ENCODE measurements at regions not wholly inside any gene's neighbourhood (a gene's known extent, or its start where the extent isn't known, plus 50 kb on each side); places are given as distances from the start of the nearest gene placed in this dataset.
"Not testable (repeated sequence)": the region's sequence is repeated elsewhere in the genome, so short reads cannot be mapped to it uniquely, and the experiment has no call there.

DNA sequence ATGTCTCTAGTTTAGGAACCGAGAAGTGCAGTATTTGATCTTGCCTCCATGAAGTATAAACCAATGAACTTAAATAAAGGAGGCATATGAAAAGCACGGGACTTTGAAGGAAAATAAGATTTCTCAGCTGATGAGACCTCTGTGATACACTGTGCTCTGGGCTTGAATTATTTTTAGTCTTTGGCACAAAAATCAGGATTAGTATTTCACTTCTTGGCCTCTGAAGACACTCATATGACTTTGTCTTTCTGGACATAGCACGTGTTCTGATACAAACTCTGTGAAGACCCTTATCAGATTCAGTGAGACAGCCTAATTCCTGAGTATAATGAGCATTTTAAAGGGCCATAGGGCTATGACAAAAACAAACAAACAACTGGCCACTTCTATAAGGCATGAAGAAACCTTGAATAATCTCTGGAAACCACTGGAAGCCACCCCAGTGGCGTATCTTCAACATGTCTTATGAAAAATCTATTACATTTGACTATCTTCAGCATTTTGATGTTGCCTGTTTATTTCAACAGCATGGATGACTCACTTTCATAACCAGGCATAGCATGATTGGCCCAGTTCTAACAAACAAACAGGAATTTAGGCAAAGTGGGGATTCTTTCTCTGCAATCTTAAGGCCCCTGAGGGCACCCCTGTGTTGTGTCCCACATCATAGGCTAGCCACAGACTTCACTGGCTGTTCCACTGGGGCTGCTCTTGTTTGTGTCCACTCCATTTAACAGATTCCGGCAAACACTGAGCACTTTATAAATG is 90.3 kb upstream of the ZNF462 start:
- ATAC-seq (replicated peaks; ENCODE audit: extremely low read depth, poor library complexity, severe bottlenecking) (no peak), DNase-seq (ENCODE audit: low spot score in 2 of 2) (no peak)
- H3K4me3 Mint-ChIP-seq, result no peak overlapping the region
- H3K27ac Mint-ChIP-seq (ENCODE audit: low read depth), result no peak overlapping the region
- no peaks in the 10 kb centered on the region for H3K27me3 Mint-ChIP-seq
- no peaks in the 10 kb centered on the region for H3K36me3 Mint-ChIP-seq (ENCODE audit: insufficient read depth)
- H3K9me3 Mint-ChIP-seq, result peaks cover 5% of the 10 kb centered on the region
- no peaks in the 10 kb centered on the region for H3K4me1 Mint-ChIP-seq

GRCh38 chr9:106773750-106774149 is 89.2 kb upstream of the ZNF462 start:
- Mint-ChIP-seq H3K4me1 (no peaks in the 10 kb centered on the region), H3K4me3 (no peak overlapping the region), H3K36me3 (ENCODE audit: insufficient read depth) (no peaks in the 10 kb centered on the region), H3K27me3 (no peaks in the 10 kb centered on the region), H3K27ac (ENCODE audit: low read depth) (no peak overlapping the region), H3K9me3 (peaks cover 5% of the 10 kb centered on the region)
- ATAC-seq (replicated peaks; ENCODE audit: extremely low read depth, poor library complexity, severe bottlenecking) (no peak), DNase-seq (ENCODE audit: low spot score in 2 of 2) (no peak)

DNA sequence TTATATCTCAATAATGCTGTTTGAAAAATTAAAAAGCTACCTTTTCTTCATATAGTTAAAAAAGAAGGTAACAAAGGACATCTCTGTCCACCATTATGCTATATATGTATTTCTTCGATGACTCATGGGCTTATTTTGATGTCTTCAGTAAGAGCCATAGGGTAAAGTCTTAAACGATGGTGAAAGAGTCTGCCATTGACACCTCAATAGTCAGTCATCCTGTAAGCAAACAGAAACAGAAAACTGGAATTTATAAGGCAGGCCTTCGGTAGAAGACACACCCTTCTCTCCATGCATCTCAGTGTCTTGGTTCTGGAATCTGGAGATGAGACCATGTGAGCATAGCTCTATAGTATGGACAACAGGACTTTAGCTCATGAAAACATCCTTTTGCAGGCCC is 87.0 kb upstream of the ZNF462 start:
- H3K36me3 Mint-ChIP-seq (ENCODE audit: insufficient read depth), result no peaks in the 10 kb centered on the region

DNA sequence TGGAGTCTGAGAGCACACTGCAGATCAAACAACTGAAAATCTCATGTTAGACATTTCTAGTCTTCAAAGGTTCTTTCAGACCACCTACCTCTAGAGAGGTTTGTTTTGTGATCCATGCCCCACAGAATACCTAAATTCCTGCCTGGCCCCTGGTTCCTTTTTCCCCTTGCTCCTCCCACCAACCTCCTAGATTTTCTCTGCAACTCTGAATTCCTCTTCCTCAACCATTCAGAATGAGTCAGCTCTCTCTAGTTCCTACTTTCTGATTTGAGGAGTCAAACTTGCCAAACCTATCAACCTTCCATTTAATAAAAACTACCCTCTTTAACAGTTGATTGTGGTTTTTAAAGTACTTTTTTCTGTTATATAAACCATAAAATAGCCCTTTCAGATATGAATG is 83.2 kb upstream of the ZNF462 start:
- Mint-ChIP-seq H3K9me3 (peaks cover 12% of the 10 kb centered on the region), H3K27ac (ENCODE audit: low read depth) (no peak overlapping the region), H3K36me3 (ENCODE audit: insufficient read depth) (no peaks in the 10 kb centered on the region), H3K27me3 (no peaks in the 10 kb centered on the region), H3K4me1 (no peaks in the 10 kb centered on the region), H3K4me3 (no peak overlapping the region)
- no peak for ATAC-seq (replicated peaks; ENCODE audit: extremely low read depth, poor library complexity, severe bottlenecking)
- DNase-seq (ENCODE audit: low spot score in 2 of 2), result no peak

More for the DNA sequence above, 87.0 kb upstream of the ZNF462 start:
- DNase-seq (ENCODE audit: low spot score in 2 of 2) (no peak), ATAC-seq (replicated peaks; ENCODE audit: extremely low read depth, poor library complexity, severe bottlenecking) (no peak)
- Mint-ChIP-seq H3K4me1 (no peaks in the 10 kb centered on the region), H3K9me3 (peaks cover 8% of the 10 kb centered on the region), H3K4me3 (no peak overlapping the region), H3K27ac (ENCODE audit: low read depth) (no peak overlapping the region), H3K27me3 (no peaks in the 10 kb centered on the region)

DNA sequence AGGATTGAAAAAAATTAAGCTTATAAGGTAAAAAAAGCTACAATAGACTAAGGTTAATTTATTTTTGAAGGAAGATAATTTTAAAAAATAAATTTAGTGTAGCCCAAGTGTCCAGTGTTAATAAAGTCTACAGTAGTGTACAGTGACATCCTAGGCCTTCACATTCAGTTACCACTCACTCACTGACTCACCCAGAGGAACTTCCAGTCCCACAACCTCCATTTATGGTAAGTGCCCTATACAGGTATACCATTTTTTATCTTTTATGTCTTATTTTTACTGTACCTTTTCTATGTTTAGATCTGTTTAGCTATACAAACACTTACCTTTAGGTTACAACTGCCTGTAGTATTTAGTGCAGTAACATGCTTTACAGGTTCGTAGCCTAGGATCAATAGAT is 79.8 kb upstream of the ZNF462 start:
- DNase-seq (ENCODE audit: low spot score in 2 of 2), result no peak
- Mint-ChIP-seq H3K4me3 (no peak overlapping the region), H3K27me3 (no peaks in the 10 kb centered on the region), H3K4me1 (no peaks in the 10 kb centered on the region), H3K9me3 (peaks cover 12% of the 10 kb centered on the region), H3K27ac (ENCODE audit: low read depth) (no peak overlapping the region), H3K36me3 (ENCODE audit: insufficient read depth) (no peaks in the 10 kb centered on the region)
- no peak for ATAC-seq (replicated peaks; ENCODE audit: extremely low read depth, poor library complexity, severe bottlenecking)

GRCh38 chr9:106784076-106784475 is 78.9 kb upstream of the ZNF462 start:
- no peaks in the 10 kb centered on the region for H3K4me1 Mint-ChIP-seq
- H3K4me3 Mint-ChIP-seq, result no peak overlapping the region
- H3K27ac Mint-ChIP-seq (ENCODE audit: low read depth), result no peak overlapping the region
- DNase-seq (ENCODE audit: low spot score in 2 of 2) (no peak), ATAC-seq (replicated peaks; ENCODE audit: extremely low read depth, poor library complexity, severe bottlenecking) (no peak)
- no peaks in the 10 kb centered on the region for H3K36me3 Mint-ChIP-seq (ENCODE audit: insufficient read depth)
- H3K9me3 Mint-ChIP-seq, result peaks cover 12% of the 10 kb centered on the region
- H3K27me3 Mint-ChIP-seq, result no peaks in the 10 kb centered on the region

- H3K4me3 Mint-ChIP-seq, result no peak overlapping the region
- peaks cover 7% of the 10 kb centered on the region for H3K9me3 Mint-ChIP-seq
- no peaks in the 10 kb centered on the region for H3K27me3 Mint-ChIP-seq
- H3K36me3 Mint-ChIP-seq (ENCODE audit: insufficient read depth), result no peaks in the 10 kb centered on the region
- DNase-seq (ENCODE audit: low spot score in 2 of 2), result no peak
- no peak for ATAC-seq (replicated peaks; ENCODE audit: extremely low read depth, poor library complexity, severe bottlenecking)
- no peaks in the 10 kb centered on the region for H3K4me1 Mint-ChIP-seq
- no peak overlapping the region for H3K27ac Mint-ChIP-seq (ENCODE audit: low read depth)
Observed at GRCh38 chr9:106785200-106785599, 77.8 kb upstream of the ZNF462 start.

DNA sequence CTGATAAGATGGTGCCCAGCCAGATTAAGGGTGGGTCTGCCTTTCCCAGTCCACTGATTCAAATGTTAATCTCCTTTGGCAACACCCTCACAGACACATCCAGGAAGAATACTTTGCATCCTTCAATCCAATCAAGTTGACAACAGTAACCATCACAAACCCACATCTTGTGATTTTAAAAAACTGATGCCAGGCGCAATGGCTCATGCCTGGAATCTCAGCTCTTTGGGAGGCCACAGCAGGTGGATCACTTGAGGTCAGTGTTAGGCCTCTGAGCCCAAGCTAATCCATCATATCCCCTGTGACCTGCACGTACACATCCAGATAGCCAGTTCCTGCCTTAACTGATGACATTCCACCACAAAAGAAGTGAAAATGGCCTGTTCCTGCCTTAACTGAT is 74.9 kb upstream of the ZNF462 start:
- not testable (repeated sequence) for H3K36me3 Mint-ChIP-seq (ENCODE audit: insufficient read depth); H3K27ac Mint-ChIP-seq (ENCODE audit: low read depth); H3K4me1 Mint-ChIP-seq; H3K9me3 Mint-ChIP-seq; H3K4me3 Mint-ChIP-seq; H3K27me3 Mint-ChIP-seq; ATAC-seq (replicated peaks; ENCODE audit: extremely low read depth, poor library complexity, severe bottlenecking); DNase-seq (ENCODE audit: low spot score in 2 of 2)

GRCh38 chr9:106795031-106795430 is 67.9 kb upstream of the ZNF462 start:
- Mint-ChIP-seq H3K4me1 (no peaks in the 10 kb centered on the region), H3K27me3 (no peaks in the 10 kb centered on the region), H3K27ac (ENCODE audit: low read depth) (no peak overlapping the region), H3K4me3 (no peak overlapping the region), H3K9me3 (peaks cover 11% of the 10 kb centered on the region), H3K36me3 (ENCODE audit: insufficient read depth) (no peaks in the 10 kb centered on the region)
- DNase-seq (ENCODE audit: low spot score in 2 of 2), result no peak
- no peak for ATAC-seq (replicated peaks; ENCODE audit: extremely low read depth, poor library complexity, severe bottlenecking)

DNA sequence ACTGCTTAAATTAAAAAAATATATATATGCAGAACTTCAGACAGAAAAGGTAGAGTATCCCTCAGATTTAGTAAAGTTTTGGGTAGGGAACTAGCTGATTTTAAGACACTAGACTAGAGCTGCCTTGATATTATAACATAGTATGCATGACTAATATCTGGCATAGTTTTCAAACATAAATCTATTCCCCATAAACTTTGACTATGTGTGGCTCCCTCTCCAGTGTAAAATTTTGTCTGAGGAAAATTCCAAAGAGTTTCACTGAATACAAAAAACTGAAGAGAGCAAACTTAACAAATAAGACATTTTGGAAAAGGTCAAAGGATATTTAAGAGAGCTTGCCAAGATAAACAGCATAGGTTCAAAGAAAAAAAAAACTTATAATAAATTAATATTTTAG is 66.2 kb upstream of the ZNF462 start:
- Mint-ChIP-seq H3K9me3 (peaks cover 12% of the 10 kb centered on the region), H3K27me3 (no peaks in the 10 kb centered on the region), H3K4me3 (no peak overlapping the region), H3K4me1 (no peaks in the 10 kb centered on the region), H3K27ac (ENCODE audit: low read depth) (no peak overlapping the region), H3K36me3 (ENCODE audit: insufficient read depth) (no peaks in the 10 kb centered on the region)
- DNase-seq (ENCODE audit: low spot score in 2 of 2), result no peak
- ATAC-seq (replicated peaks; ENCODE audit: extremely low read depth, poor library complexity, severe bottlenecking), result no peak

GRCh38 chr9:106797299-106797698 is 65.7 kb upstream of the ZNF462 start:
- H3K36me3 Mint-ChIP-seq (ENCODE audit: insufficient read depth), result no peaks in the 10 kb centered on the region
- DNase-seq (ENCODE audit: low spot score in 2 of 2) (no peak), ATAC-seq (replicated peaks; ENCODE audit: extremely low read depth, poor library complexity, severe bottlenecking) (no peak)
- H3K4me3 Mint-ChIP-seq, result no peak overlapping the region
- H3K27me3 Mint-ChIP-seq, result no peaks in the 10 kb centered on the region
- H3K9me3 Mint-ChIP-seq, result peaks cover 16% of the 10 kb centered on the region
- H3K4me1 Mint-ChIP-seq, result no peaks in the 10 kb centered on the region
- no peak overlapping the region for H3K27ac Mint-ChIP-seq (ENCODE audit: low read depth)

DNA sequence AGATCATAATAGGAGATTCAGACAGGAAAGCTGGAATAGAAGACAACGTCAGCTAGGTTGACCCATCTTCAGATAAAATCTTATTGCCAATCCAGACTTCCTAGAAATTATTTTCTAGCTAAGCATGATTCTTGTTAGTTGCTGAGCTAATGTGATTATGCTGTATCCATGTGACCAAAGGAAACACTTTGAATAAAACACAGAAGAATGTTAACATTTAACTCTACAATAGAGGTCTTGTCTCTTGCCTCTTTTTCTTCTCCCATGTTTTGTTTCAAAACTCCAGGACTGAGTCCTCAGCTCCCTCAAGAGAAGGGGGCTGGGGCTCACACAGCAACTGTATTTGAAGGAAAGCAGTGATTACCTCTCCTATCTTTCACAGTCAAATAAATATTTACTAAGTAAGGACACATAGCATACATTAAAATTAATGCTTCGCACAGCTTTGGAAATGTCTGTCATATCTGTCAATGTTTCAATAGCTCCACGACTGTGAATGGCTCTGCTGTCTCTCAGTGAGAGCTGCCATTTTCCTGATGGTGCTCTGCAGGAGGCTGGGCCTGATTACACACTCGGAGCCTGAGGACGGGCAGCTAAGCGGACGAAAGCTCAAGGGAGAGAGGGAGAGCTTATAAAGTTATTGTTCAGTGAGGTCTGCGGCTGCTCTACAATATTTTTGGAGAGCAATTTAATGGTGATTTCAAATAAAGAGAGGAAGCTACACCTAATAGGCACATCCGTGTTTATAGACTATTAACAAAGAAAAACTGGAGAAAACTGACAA is 64.8 kb upstream of the ZNF462 start:
- Mint-ChIP-seq H3K4me1 (no peaks in the 10 kb centered on the region), H3K27me3 (no peaks in the 10 kb centered on the region), H3K27ac (ENCODE audit: low read depth) (no peak overlapping the region), H3K36me3 (ENCODE audit: insufficient read depth) (no peaks in the 10 kb centered on the region), H3K9me3 (peaks cover 16% of the 10 kb centered on the region), H3K4me3 (no peak overlapping the region)
- no peak for ATAC-seq (replicated peaks; ENCODE audit: extremely low read depth, poor library complexity, severe bottlenecking)
- no peak for DNase-seq (ENCODE audit: low spot score in 2 of 2)

GRCh38 chr9:106799152-106799551 is 63.8 kb upstream of the ZNF462 start:
- DNase-seq (ENCODE audit: low spot score in 2 of 2) (no peak), ATAC-seq (replicated peaks; ENCODE audit: extremely low read depth, poor library complexity, severe bottlenecking) (no peak)
- H3K27ac Mint-ChIP-seq (ENCODE audit: low read depth), result no peak overlapping the region
- no peaks in the 10 kb centered on the region for H3K27me3 Mint-ChIP-seq
- H3K36me3 Mint-ChIP-seq (ENCODE audit: insufficient read depth), result no peaks in the 10 kb centered on the region
- peaks cover 16% of the 10 kb centered on the region for H3K9me3 Mint-ChIP-seq
- no peak overlapping the region for H3K4me3 Mint-ChIP-seq
- no peaks in the 10 kb centered on the region for H3K4me1 Mint-ChIP-seq
